ENCODE measurements at regions not wholly inside any gene's neighbourhood (a gene's known extent, or its start where the extent isn't known, plus 50 kb on each side); places are given as distances from the start of the nearest gene placed in this dataset.

GRCh38 chr3:161884830-161885229, 388.2 kb downstream of the OTOL1 start:
- TF ChIP-seq TEAD4 (IDR thresholded peaks at IDR 0.05) (no peak), USF1 (IDR thresholded peaks at IDR 0.05) (no peak)

GRCh38 chr3:161890147-161890625, 393.6 kb downstream of the OTOL1 start:
- TF ChIP-seq TAF1 (IDR thresholded peaks at IDR 0.05; ENCODE audit: low read depth), result no peak
- no peak for TF ChIP-seq FOXM1 (IDR thresholded peaks at IDR 0.05; ENCODE audit: borderline replicate concordance, low read depth)
- no peak for TF ChIP-seq ZBTB7A (IDR thresholded peaks at IDR 0.05; ENCODE audit: low read depth)
- no peak for TF ChIP-seq YY1 (IDR thresholded peaks at IDR 0.05; ENCODE audit: low read depth)
- TF ChIP-seq USF1 (IDR thresholded peaks at IDR 0.05), result no peak
- TF ChIP-seq EGR1 (IDR thresholded peaks at IDR 0.05), result no peak
- no peak for TF ChIP-seq EP300 (IDR thresholded peaks at IDR 0.05; ENCODE audit: borderline replicate concordance)
- TF ChIP-seq NFIC (IDR thresholded peaks at IDR 0.05), result no peak

GRCh38 chr3:161893972-161894371, 397.4 kb downstream of the OTOL1 start:
- TF ChIP-seq ZBTB7A (IDR thresholded peaks at IDR 0.05; ENCODE audit: low read depth) (no peak), FOXM1 (IDR thresholded peaks at IDR 0.05; ENCODE audit: borderline replicate concordance, low read depth) (no peak), REST (IDR thresholded peaks at IDR 0.05; ENCODE audit: low read depth) (no peak), NFIC (IDR thresholded peaks at IDR 0.05) (no peak), TAF1 (IDR thresholded peaks at IDR 0.05; ENCODE audit: low read depth) (no peak), MAX (IDR thresholded peaks at IDR 0.05) (no peak)

GRCh38 chr3:161894657-161895056, 398.0 kb downstream of the OTOL1 start:
- TF ChIP-seq CEBPB (IDR thresholded peaks at IDR 0.05) (no peak), USF1 (IDR thresholded peaks at IDR 0.05) (no peak), CREB1 (IDR thresholded peaks at IDR 0.05; ENCODE audit: low read depth) (no peak), YY1 (IDR thresholded peaks at IDR 0.05; ENCODE audit: low read depth) (no peak), MAX (IDR thresholded peaks at IDR 0.05) (no peak), NFIC (IDR thresholded peaks at IDR 0.05) (no peak), REST (IDR thresholded peaks at IDR 0.05; ENCODE audit: low read depth) (no peak), ZBTB7A (IDR thresholded peaks at IDR 0.05; ENCODE audit: low read depth) (no peak), RAD21 (IDR thresholded peaks at IDR 0.05; ENCODE audit: low read depth) (no peak), TEAD4 (IDR thresholded peaks at IDR 0.05) (no peak), EGR1 (IDR thresholded peaks at IDR 0.05) (no peak), TAF1 (IDR thresholded peaks at IDR 0.05; ENCODE audit: low read depth) (no peak), FOXM1 (IDR thresholded peaks at IDR 0.05; ENCODE audit: borderline replicate concordance, low read depth) (no peak), EP300 (IDR thresholded peaks at IDR 0.05; ENCODE audit: borderline replicate concordance) (no peak), TCF12 (IDR thresholded peaks at IDR 0.05; ENCODE audit: low read depth) (no peak)

GRCh38 chr3:161905520-161906132, 409.0 kb downstream of the OTOL1 start:
- TF ChIP-seq MAX (IDR thresholded peaks at IDR 0.05), result no peak
- TF ChIP-seq YY1 (IDR thresholded peaks at IDR 0.05; ENCODE audit: low read depth), result no peak
- no peak for TF ChIP-seq TAF1 (IDR thresholded peaks at IDR 0.05; ENCODE audit: low read depth)
- no peak for TF ChIP-seq TCF12 (IDR thresholded peaks at IDR 0.05; ENCODE audit: low read depth)
- no peak for TF ChIP-seq USF1 (IDR thresholded peaks at IDR 0.05)
- TF ChIP-seq NFIC (IDR thresholded peaks at IDR 0.05), result no peak
- no peak for TF ChIP-seq ZBTB7A (IDR thresholded peaks at IDR 0.05; ENCODE audit: low read depth)
- TF ChIP-seq EP300 (IDR thresholded peaks at IDR 0.05; ENCODE audit: borderline replicate concordance), result no peak
- no peak for TF ChIP-seq CREB1 (IDR thresholded peaks at IDR 0.05; ENCODE audit: low read depth)
- no peak for TF ChIP-seq REST (IDR thresholded peaks at IDR 0.05; ENCODE audit: low read depth)
